Inferior parietal cortex (tissue), 1 donor: ENCODE measurements at regions not wholly inside any gene's neighbourhood (a gene's known extent, or its start where the extent isn't known, plus 50 kb on each side); places are given as distances from the start of the nearest gene placed in this dataset.

Source experiments
- DNase-seq: peaks from one replicate; pipeline ENCODE4 v3.0.0-alpha.2; 2016; ENCODE audit errors: extremely low spot score

DNA sequence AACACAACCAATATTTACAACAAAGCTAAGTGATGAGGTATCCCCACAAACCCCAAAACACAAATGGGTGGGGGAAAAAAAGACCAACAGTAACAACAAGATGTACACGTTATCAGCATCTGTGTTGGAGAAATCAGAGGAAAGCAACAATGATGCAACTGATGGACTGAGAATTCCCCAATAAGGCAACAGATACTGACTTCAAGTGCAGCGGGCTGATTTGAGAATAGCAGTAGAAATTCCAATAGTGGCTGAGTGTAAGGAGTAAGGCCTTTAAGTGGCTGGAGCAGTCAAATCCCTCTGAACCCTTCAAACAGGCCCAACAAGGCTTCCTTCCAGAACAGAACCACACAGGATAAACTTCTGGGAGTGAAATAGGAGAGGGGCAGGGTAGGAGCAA is 97.6 kb downstream of the TM2D1 start:
- no peak for DNase-seq

DNA sequence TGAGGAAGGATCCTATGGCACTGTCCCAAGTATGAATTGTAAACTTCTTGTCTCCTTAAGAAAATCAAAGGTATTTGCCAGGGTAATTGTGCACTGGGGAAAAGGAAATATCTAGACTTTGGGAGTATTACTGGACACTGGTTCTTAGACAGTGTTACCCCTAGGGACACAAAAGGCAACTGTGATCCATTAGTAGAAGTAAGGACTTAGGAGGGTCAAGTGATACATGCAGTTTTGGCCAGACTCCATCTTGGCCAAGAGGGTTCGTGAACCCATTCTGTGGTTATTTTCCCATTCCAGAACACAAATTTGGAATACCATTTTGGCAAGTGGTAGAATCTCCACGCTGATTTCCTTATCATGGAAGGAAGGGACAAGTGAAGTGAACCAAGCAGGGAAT is 98.1 kb downstream of the TM2D1 start:
- DNase-seq, result no peak

DNA sequence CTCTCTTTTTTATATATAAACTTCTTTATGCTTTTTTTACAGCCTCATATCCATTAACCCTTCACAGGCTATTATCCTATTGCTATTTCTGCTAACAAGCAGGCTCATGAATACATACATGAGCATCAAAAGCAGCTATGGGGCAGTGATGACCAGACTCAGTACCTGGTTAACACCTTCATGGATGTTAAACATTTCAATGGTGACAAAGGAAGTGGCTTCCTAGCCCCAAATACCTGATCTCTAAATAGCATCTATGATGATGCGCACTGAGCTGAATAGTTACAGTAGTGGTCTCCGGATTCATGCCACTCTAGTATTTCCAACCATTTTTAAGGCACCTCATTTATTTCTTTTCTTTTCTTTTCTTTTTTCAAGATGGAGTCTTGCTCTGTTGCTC is 101.1 kb downstream of the TM2D1 start:
- no peak for DNase-seq

DNA sequence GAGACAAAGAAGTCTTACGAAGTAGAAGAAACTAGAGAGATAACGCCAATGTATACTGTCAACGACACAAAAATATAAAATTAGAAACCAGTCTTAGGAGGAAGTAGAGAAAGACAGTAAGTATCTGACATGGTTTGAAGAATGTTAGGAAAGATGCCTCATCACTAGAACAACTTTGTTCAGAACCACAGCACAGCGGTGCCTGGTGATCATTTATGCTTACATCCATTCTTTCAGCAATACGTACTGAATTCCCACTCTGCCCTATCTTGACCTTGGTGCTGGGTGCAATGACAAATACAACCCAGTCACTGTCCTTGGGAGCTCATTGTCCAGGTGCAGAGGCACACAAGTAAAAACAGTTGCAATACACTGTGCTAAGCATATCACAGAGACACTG is 104.4 kb downstream of the TM2D1 start:
- no peak for DNase-seq

DNA sequence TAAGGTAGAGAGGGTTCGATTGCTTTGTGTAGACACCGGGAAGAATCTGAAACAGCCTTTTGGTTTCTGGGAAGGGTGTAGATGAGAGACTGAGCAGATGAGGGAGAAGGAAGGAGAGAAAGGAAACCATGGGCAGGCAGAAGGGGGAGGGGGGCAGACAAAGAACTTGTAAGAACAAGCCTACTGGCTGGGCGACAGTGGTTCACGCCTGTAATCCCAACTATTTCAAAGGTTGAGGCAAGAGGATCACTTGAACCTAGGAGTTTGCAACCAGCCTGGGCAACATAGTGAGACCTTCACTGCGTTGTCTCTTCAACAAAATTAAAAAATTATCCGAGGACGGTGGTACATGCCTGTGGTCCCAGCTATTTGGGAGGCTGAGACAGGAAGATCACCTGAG is 106.2 kb downstream of the TM2D1 start:
- no peak for DNase-seq

DNA sequence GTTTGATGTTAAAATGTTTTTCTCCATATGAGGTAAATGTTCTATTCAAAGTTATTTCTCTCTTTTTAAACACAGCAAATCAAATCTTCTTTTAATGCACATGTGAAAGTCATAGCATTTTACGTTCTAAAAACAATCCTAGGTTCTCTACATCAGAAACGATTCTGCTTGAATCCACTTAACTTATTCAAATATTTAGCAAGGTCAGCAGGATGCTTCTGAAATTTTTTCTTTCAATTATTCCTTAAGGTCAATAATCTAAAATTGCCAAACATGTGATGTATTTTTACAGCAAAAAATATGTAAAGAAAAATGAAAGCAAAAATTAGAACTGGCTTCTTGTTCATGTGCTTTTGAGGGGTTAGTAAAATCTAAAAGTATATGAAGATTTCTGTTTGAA is 106.7 kb downstream of the TM2D1 start:
- no peak for DNase-seq

DNA sequence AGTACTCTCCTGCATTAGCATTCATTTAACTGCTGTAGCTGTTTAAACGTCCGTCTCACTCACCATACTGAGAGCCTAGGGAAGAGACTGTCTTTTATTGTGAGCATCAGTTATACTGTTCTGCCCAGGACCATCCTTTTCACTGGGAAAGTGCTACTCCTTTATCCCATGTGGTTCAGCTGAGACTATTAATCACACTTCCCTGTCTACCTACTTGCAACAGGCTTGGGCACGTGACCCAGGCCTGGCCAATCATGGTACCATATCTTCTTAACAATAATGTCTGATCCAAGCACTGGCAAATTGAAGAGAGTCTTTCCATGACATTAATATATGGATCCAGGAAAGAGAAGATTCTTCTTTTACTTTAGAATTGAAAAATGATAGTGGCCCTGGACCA is 108.1 kb downstream of the TM2D1 start:
- no peak for DNase-seq

DNA sequence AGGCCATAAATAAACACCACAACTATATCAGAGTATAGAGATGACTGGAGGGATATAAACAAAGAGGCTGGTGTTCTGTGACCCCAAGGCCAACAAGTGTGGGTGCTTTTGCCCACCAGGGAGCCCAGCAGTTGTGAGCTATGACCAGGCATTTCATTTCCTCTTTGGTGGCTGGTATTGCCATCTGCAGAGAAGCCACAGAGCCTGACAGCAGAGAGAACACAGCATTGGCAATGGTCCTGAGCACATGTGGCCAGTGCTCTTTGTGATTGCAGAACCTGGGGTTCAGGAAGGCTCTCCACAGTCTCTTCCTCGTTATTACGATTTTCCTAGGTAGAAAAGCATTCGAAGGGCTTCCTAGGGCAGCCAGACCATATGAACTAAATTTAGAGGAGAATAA is 112.3 kb downstream of the TM2D1 start:
- DNase-seq, result no peak

DNA sequence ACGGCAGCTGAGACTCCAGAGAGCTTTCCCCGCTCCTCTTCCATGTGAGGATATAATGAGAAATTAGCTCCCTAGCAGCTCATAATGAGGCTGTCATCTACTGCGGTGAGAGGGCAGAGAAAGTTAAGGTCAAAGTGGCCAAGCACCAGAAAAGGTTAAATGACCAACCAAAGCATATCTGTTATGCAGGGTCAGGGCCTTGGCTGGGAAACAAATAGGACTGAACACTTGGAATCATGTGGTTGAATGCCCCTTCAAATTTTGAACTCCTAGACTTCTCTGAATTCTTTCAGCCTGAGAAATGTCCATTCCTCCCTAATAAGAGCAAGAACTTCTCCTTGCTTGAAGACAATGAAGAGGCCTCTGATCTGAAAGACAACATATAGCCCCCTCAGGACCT is 115.9 kb downstream of the TM2D1 start:
- no peak for DNase-seq

DNA sequence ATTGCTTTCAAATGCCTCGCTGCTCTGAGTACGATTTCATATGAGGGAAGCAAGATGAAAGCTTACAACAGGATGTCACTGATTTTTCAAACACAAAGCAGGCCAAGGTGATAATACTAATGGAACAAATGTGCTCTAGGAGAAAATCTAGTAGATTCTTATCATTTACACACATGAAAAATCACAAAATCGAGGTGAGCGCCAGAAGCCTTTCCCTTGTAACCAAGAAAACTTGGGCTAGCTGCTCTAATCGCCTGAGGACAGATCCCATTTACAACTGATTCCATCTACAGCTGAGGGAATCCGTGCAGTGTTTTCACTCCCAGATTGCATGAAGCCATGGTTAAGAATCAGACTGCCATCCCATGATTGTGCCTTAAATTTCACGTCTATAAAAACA is 117.5 kb downstream of the TM2D1 start:
- DNase-seq, result no peak

DNA sequence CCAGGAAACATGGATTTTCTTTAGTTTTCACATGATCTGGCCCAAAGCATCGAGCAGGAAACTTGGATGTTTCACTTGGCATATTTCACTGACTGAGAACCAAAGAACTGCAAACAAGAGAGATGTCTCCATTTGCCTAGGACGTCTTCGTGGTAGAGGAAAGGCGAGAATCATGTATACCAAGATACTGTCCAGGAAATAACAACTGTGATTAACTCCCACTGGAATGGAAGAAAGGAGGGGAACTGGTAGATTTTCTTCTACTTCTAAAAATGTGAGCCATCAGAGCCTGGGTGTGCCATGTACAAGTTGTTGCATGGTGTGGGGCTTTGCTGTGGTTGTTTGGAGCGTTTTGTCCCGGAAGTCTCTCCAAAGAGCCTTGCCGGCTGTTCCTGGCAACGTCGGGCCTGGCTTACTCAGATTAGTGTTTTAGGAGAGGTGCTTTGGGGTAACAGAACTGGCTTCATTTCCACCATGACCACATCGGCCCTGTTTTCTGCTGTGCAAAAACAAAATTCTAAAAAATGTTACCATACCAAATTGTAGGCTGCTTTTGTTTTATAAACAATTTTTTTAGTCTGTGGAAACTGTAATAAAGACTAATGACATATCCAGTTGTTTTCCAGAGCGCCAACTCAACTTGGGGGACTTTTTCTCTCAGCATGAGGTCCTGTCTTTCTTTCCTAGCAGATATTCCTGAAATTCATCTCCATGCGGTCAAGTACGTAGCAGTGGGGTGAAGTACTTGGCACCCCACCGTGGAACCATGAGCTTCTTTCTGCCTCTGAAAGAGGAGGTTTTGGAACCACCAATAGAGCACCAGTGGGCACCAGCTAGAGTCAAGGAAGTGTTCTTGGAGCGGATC is 118.3 kb downstream of the TM2D1 start:
- DNase-seq, result no peak

DNA sequence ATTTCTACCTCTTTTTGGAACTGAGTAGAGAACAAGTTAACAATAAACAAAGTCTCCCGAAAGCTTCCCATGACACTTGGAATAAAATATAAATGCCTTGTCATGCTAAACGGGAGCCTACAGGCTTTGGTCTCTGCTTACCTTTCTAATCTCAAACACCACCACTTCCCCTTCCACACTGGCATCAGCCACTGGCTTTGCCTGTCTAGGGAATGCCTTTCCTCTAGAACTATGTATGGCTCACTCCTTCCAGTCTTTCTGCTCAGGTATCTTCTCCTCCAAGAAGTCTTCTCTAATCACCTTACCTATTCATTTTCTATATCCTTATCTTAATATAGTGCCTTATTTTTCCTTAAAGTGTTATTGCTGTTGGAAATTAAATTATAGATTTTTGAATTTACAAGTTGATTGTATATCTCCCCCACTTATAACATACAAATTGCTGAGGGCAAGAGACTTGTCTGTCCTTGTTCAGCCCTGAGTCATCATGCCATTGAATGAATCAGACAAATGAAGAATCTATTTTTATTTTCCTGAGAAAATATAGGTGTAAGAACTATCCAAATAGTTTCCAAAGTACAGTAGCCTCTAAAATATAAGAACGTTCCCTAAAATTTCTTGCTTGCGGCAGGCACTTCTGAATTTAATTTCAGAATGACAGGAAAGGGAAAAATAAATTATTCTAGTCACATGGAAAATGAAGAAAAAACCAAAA is 119.2 kb downstream of the TM2D1 start:
- no peak for DNase-seq

DNA sequence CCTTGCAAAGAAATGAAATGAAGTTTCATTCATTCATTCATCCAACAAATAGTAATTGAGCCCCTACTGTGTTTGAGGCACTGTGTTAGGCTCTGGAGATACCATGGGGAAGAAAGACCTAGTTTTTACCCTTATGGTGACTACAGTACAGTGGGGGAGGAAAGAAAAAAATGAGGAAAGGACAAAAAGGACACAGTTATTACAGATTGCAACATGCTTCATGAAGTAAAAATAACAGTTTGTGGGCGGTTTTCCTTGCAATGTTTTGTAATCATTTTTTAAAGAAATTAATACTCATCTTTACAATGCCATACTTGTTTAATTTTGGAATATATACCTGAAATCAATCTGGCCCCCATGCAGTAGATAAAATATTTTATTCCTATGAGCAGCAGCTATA is 120.3 kb downstream of the TM2D1 start:
- no peak for DNase-seq

DNA sequence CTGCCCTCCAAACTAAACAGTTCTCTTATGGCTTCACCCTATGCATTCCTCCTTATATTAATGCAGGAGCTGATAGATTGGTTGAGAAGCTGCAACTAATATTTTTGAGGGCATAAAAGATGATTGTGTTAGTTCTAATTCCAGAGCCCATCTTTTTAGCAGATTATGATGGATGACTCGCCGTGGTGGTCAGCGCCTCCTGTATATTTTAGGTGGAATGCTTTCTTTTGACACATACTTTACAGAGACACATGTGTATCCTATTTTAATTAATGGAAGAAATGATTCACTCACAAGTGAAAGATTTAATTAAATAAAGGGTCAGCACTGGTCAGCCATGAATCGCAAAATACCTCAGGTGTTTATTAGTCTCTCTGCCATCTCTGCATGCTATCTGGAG is 120.7 kb downstream of the TM2D1 start:
- no peak for DNase-seq

DNA sequence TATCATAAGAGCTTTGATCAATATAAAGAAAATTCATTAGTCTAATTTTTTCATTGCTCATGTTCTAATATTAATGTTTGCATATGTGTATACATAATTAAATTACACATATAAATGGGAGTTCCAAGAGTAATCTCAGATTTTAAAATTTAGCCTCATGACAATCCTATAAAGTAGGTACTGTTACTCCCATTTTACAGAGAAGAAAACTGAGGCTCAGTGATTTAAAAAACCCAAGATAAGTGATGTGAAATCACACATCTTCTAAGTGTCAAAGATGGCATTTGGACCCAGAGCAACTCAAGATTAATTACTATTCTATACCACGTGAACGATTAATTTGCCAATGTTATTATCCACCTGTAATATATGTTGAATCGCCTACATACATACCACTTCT is 122.3 kb downstream of the TM2D1 start:
- no peak for DNase-seq

DNA sequence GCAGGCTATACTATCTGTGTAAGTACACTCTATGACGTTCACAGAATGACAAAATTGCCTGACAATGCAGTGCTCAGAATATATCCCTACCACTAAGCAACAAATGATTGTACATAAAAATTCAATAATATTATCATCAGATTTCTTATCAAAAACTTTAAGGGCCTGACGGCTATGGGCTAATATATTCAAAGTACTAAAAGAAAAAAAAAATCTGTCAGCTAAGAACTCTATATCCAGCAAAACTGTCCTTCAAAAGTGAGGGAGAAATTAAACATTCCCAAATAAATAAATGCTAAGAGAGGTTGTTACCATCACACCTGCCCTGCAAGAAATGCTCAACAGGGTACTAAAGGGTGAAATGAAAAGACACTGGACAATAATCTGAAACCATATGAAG is 127.3 kb downstream of the TM2D1 start:
- DNase-seq, result no peak

DNA sequence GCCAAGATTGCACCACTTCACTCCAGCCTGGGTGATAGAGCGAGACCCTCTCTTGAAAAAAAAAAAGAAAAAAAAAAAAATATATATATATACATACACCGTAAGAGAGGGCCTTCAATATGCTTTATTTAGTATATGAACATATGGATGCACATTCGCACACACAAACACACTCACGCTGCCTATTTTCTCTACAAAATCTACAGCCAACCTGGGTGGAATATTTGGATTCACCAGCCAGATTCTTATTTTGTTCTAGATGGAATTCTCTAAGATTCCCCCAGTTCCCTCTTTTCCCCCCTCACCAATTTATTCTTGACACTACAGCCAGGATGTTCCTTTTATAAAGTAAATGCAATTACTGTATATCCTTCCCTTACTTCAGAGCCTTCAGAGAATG is 131.6 kb downstream of the TM2D1 start:
- DNase-seq, result no peak

DNA sequence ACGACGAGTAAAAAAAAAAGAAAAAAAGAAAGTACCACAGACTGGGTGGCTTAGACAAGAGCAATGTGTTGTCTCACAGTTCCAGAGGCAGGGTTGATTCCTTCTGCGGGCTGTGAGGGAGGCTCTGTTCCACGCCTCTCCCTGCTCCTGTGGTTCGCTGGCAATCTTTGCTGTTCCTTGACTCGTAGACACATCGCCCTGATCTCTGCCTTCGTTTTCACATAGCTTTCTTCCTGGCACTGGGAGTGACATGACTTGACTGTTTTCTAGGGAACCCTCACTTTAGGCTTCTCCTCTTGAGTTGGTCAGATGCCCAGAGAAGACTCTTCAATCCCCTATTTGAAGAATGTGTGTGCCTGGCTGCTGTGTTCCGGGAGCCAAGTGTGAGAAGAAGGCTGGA is 133.6 kb downstream of the TM2D1 start:
- no peak for DNase-seq

DNA sequence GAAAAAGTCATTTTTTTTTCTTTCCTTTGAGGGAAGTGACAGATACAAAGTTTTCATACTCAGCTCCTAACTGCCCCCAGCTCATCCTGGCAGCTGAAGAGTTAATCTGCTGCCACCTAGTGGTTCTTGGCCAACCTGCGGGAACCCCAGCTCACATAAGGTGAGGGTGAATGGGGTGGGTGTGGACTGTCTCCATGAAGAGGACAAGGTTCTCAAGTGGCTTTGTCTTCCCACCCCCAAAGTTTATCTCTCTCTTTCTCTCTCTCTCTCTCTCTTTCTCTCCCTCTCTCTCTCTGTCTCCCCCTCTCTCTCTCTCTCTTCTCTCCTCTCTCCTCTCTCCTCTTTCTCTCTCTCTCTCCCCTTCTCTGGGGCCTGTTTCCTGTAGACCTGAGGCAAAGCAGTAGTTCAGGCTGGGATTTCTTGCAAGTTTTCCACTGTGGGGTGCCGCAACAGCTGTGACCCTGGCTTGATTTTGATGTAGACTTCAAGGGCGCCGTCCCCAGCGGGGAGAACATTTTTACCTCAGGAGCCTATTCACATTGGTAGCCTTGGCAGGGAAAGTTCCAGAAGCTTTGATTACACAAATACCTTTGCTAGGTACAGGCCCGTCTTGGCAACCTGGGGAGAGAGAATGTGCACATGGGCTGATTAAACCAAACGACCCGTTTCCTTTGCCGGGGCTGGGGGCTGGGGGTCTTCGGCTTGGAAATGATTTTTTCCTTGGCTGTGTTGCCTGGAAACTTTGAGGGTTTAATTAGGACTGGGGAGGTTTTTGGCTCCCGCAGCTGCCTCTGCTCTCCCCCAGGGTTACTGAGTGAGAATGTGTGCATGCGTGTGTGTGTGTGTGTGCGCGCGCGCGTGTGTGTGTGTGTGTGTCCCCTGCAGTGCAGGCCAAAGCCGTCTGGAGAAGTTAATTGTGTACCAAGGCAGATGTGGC is 135.9 kb downstream of the TM2D1 start:
- DNase-seq, result peak; percentile 31

DNA sequence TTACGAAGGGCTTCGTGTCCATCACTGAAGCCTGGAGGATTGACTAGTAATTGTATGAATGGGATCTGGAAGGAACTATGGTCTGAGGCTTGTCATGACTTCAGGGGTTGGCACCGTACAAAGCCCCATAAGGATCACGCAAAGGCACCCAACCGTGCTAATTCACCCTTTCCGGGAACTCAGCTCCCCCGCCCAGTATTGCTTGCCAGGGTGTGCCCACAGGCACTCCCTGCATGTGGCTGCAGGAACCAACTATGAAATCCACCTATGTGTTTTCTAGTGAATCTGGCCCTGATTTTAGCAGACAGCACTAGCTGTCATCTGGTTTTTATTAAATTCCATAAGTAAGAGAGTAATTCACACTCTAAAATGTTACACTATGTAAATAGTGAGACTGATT is 139.2 kb downstream of the TM2D1 start:
- no peak for DNase-seq

DNA sequence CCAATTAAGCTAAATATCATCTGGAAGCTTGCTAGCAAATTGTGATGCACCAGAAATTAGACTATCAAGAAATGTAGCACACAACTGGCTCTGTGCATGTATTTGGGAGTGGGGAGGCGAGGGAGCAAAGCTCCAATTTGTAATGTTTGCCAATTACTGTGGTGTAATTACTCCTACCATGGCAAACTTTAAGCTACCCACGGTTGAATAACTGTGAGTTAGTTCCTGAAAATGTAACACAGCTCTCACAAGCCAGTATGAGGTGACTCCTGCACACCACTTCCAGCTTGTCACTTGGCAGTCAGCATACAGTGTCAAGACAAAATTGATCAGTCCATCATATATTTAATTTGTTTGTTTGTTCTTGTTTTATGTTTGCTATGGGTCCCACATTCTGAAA is 141.2 kb downstream of the TM2D1 start:
- no peak for DNase-seq

DNA sequence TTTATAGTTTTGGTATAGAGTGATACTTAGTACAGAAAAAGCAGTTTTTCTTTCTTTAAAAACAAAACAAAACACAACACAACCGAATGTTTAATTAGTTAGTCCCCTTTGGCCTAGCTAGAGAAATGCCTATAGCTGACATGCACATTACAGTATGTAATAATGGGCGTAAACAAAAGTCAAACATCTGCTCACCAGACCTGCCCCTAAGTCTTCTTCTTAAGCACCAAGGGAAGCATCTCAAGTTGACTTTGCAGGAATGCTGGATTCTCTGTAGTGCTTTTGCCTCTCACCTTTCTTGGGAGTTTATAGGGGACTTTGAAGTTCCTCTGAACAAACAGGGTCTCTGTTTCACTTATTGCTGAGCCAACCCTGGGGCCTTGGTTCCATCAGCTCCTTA is 143.7 kb downstream of the TM2D1 start:
- DNase-seq, result no peak
